GM19023 (cell line): ENCODE measurements at regions not wholly inside any gene's neighbourhood (a gene's known extent, or its start where the extent isn't known, plus 50 kb on each side); places are given as distances from the start of the nearest gene placed in this dataset.

ENCODE experiments used
- ATAC-seq: cut with Tn5 transposase; IDR thresholded peaks from one replicate; pipeline ENCODE4 v1.9.1; 2021; ENCODE audit warnings: mild to moderate bottlenecking, moderate library complexity; ENCODE audit not compliant: unreplicated experiment

- no peak for ATAC-seq
Measured at GRCh38 chr11:127574478-127574877, 573.9 kb upstream of the KIRREL3 start.

DNA sequence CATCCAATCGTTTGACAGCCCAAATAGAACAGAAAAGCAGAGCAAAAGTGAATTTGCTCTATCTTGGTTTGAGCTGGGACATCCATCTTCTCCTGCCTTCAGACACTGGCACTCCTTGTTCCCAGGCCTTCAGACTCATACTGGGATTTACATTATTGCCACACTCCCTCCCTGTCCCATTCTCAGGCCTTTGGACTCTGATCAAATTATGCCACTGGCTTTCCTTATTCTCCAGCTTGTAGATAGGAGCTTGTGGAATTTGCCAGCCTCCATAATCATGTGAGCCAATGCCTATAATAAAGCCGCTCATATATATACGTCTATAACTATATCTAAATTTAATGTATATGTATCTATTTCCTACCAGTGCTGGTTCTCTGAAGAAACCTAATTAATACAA is 568.3 kb upstream of the KIRREL3 start:
- no peak for ATAC-seq

- no peak for ATAC-seq
Measured at GRCh38 chr11:127567237-127567932, 566.8 kb upstream of the KIRREL3 start.

DNA sequence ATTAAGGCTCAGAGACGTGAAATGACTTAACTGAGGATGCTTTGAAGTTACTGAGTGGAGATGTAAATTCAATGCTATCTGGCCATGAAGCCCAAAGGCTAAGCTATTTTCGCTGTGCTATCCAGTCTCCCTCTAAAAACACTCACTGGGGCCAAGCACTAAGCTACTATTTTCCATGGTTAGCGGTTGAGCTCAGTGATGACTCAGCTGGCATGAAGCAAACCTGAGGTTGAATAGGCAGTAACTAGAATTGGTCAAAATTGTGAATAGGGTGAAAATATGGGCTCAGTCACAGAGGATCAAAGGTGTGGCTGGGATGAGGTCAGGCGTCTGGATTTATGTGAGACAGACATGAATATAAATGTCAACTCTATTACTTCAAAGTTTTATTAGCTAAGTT is 564.2 kb upstream of the KIRREL3 start:
- ATAC-seq, result no peak

- ATAC-seq, result no peak
Measured at GRCh38 chr11:127559978-127560377, 559.4 kb upstream of the KIRREL3 start.

GRCh38 chr11:127552446-127552845 is 551.9 kb upstream of the KIRREL3 start:
- ATAC-seq, result no peak

GRCh38 chr11:127531167-127531566 is 530.6 kb upstream of the KIRREL3 start:
- ATAC-seq, result no peak

DNA sequence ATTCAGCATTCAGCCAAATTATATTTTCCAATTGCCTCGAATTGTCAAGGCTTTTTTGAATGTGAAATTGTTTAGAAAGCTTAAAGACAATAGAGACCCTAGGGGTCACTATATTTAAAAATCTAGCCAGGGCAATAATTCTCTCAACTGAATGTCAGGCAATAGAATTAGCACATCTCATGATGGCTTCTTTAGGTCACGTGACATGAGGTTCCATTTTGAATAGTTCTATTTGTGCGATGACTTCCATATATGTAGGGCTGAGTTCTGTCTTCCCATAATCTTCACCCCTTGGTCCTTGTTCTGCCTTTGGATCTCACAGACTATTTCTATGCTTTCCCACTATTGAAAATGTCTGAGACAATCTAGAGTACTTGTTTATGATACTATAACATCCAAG is 527.7 kb upstream of the KIRREL3 start:
- ATAC-seq, result no peak

DNA sequence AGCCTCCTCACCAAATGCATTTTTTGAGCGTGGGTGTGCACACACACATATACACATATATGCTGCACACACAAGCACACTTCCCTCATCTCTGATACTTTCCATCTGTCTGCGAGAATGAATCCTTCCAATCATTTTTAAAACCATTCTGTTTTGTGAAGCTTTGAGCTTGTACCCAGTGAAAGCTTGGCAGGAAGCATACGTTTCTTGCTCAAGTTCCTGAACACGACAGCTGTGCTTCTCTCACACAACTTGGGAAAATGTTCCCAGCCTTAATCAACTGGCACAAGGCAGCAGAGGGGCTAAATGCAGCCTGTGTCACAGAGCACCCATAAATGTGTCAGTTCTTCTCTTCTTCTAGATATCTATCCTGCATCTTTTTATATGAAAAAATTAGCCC is 524.0 kb upstream of the KIRREL3 start:
- no peak for ATAC-seq

GRCh38 chr11:127521413-127521812 is 520.8 kb upstream of the KIRREL3 start:
- ATAC-seq, result no peak

- ATAC-seq, result no peak
Measured at GRCh38 chr11:127507851-127508250, 507.3 kb upstream of the KIRREL3 start.

- no peak for ATAC-seq
Measured at GRCh38 chr11:127506647-127507046, 506.1 kb upstream of the KIRREL3 start.

DNA sequence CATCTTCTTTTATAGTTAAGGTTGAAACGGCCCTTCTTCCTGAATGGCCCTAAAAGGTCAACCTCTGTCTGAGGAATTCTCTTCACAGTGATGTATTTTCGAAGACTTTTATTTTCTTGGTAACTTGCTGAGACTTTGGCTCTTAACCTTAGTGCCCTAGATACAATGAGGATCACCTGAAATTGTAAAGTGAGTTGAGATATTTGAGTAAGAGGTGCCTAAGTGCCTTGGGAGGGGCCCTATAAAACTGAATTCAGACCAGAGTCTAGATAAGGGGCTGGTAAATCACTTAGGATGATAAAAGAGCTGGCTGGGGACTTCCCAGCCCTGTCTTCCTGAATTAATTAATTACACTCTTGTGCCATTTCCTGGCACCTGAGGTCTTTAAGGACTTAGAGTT is 505.6 kb upstream of the KIRREL3 start:
- ATAC-seq, result no peak

DNA sequence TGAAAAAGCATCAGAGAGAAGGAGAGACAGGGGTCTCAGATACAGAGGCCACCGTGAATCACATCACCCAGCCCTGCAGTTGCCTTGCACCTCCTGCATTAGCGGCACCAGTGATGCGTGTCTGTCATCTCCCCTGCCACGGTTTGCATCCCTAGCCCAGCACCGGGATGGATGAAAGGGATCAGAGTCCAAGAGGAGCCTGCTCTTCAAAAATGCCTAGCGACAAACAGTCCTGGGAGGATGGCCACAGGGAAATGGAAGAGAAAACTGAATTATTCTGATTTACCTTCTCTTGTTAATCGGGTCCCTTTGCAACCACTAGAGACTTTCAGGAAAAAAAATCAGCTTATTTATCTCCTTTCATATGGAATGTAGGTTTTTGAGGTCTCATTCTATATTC is 495.6 kb upstream of the KIRREL3 start:
- ATAC-seq, result no peak

GRCh38 chr11:127493330-127494022 is 492.9 kb upstream of the KIRREL3 start:
- no peak for ATAC-seq

- no peak for ATAC-seq
Measured at GRCh38 chr11:127492029-127492428, 491.5 kb upstream of the KIRREL3 start.

- no peak for ATAC-seq
Measured at GRCh38 chr11:127491589-127491988, 491.0 kb upstream of the KIRREL3 start.

GRCh38 chr11:127490896-127491295 is 490.3 kb upstream of the KIRREL3 start:
- no peak for ATAC-seq

DNA sequence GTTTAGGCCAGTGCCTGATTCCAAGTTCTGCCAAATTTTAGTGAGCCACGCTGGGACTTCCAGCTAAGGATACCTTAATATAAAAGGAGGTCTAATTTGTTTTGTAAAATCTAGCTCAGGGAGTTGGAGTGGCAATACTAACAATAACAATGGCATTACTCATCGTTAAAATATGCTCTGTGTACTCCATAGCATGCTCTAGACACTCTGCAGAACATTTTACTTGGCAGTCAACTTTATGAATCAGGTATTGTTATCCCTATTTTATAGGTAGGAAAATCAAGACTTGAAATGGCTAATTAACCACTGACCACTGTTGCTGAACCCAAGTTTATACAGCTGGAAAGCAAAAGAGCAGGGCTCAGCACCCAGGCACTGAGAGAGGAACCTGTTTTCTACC is 485.0 kb upstream of the KIRREL3 start:
- no peak for ATAC-seq

- no peak for ATAC-seq
Measured at GRCh38 chr11:127481391-127481790, 480.8 kb upstream of the KIRREL3 start.

GRCh38 chr11:127478826-127479225 is 478.3 kb upstream of the KIRREL3 start:
- ATAC-seq, result no peak

GRCh38 chr11:127474766-127475165 is 474.2 kb upstream of the KIRREL3 start:
- no peak for ATAC-seq

GRCh38 chr11:127472505-127472904 is 471.9 kb upstream of the KIRREL3 start:
- ATAC-seq, result no peak
